NOMO-1 (cell line): ENCODE measurements at regions not wholly inside any gene's neighbourhood (a gene's known extent, or its start where the extent isn't known, plus 50 kb on each side); places are given as distances from the start of the nearest gene placed in this dataset.
"Not testable (repeated sequence)": the region's sequence is repeated elsewhere in the genome, so short reads cannot be mapped to it uniquely, and the experiment has no call there.

Source experiments
- DNase-seq, 2 experiments: peaks; one replicate each; lab custom pipeline; 2025; ENCODE audit not compliant: unreplicated experiment in 2 of 2; lab: John Stamatoyannopoulos, UW

DNA sequence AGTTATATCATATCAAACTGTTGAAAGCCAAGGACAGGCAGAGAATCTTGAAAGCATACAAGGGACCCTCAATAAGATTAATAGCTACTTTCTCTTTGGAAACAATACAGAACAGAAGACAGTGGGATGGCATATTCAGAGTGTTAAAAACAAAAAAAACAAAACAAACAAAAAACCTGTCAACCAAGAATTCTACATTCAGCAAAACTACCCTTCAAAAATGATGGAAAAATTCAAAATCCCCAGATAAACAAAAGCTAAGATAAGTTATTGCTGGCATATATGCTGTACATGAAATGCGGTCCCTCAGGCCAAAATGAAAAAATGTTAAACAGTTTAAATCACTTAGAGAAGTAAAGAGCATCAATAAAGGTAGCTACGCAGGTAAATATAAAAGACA is 425.1 kb downstream of the ACTL7B start:
- no peak for DNase-seq

DNA sequence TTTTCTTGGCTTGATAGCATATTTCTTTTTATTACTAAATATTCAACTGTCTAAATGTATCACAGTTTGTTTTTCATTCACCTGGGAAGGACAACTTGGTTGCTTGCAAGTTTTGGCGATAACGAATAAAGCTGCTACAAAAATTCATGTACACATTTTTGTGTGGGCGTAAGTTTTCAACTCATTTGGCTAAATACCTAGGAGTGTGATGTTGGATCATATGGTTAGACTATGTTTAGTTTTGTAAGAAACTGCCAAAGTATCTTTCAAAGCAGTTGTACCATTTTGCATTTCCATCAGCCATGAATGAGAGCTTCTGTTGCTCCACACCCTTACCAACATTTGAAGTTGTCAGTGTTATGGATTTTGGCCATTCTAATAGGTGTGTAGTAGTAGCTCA is 428.0 kb downstream of the ACTL7B start:
- DNase-seq = no peak

DNA sequence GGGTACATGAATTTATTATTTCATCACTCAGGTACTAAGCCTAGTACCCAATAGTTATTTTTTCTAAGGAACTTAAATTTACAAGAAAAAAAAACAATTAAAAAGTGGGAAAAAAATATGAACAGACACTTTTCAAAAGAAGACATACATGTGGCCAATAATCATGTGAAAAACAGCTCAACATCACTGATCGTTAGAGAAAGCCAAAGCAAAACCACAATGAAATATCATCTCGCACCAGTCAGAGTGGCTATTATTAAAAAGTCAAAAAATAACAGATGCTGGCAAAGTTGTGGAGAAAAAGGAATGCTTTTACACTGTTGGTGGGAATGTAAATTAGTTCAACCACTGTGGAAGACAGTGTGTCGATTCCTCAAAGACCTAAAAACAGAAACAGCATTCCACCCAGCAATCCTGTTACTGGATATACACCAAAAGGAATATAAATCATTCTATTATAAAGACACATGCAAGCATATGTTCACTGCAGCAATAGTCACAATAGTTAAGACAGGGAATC is 429.3 kb downstream of the ACTL7B start:
- not testable (repeated sequence) for DNase-seq

DNA sequence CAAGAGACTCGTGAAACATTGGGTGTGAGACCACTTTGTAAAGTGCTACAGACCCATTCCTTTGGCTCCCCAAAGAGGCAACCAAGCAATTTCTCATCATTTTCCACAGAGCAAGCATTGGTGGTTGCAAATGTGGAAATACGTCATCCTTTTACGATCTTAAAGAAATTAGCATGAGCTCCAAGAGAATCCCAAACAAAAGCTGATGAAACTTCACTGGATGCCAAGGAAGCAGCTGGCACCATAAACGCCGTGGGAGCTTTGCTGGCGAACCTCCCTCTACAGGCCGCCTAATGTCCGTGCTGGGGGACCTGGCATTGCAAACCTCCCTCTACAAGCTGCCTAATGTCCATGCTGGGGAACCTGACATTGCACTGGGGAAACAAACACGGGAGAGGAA is 432.4 kb downstream of the ACTL7B start:
- DNase-seq = no peak

DNA sequence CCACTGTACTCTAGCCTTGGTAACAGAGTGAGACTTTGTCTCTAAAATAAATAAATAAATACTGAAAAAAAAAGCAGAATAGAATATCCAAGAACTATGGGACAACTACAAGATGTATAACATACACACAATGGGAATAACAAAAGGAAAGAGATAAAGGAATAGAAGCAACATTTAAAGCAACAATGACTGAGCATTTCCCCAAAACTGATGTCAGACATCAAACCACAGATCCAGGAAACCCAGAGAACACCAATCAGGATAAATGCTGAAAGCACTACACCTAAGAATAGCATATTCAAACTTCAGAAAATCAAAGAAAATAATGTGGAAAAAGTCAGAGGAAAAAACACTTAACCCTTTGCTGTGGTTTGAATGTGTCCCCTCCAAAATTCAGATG is 436.4 kb downstream of the ACTL7B start:
- DNase-seq = no peak

DNA sequence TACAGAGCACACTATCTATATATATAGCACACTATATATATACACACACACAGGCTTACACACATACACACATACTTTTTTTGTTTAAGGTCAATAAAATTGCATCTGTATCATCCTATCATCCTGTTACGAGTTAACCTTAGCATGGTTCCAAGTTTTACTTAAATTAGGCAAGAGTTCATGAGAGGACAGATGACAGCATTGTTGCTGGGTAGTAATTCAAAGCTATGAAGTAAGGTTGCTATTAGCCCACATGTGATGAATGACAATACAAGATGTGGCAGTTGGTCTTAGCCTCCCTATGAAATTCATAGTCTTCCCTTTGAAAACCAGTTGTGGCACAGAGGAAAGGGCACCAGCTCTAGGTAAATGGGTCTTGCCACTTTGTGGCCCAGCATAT is 438.1 kb downstream of the ACTL7B start:
- no peak for DNase-seq

DNA sequence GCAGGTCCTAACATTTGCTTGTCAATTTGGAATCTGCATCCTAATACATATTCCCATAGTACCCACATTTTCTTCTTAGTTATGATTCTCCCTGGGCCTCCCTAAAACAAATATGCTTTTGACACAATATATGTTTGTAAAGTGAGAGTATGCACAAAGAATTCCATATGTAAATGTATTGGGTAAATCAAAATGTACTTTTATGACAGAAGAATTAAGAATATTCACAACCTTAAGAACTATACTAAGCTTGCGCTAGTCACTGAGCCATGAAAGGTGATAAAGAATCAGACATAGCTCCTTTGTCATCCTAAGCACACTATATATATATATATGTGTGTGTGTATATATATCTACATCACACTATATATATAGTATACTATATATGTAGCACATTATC is 438.5 kb downstream of the ACTL7B start:
- no peak for DNase-seq

DNA sequence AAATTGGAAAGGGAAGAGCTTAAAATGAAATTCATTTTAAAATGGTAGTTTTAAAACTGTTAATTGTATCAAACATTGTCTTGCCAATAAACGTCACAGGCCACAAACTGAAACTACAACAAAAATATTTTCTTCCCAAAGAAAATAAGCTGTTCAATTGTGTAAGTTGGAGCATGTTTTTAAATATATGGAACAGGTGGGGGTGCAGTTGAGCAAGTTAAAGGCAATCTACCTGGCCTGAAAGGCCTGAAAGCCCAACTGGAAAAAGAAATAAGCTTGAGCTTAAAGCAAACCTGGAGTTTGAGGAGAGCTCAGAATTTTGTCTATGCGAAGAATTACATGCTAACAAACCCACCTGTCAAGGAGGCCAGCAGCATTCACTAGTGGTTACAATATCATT is 439.5 kb downstream of the ACTL7B start:
- DNase-seq = no peak

DNA sequence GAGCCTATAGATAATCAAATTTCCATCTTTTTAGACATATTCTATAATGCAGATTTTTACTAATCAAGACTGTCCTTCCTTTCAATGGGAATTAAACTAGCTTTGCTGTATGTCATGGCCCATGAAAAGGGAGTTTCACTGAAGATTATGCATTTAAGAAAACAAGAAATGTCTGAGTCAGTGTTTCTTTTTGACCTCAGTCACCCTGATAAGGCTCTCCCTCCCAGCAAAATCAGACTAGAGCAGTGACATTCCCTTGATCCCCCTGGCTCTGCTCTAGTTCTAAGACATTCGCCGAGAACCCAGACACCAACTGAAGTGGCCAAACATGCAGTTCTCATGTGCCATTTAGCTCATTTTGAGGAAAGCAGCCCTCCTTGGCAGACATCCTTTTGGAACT is 442.0 kb downstream of the ACTL7B start:
- no peak for DNase-seq

DNA sequence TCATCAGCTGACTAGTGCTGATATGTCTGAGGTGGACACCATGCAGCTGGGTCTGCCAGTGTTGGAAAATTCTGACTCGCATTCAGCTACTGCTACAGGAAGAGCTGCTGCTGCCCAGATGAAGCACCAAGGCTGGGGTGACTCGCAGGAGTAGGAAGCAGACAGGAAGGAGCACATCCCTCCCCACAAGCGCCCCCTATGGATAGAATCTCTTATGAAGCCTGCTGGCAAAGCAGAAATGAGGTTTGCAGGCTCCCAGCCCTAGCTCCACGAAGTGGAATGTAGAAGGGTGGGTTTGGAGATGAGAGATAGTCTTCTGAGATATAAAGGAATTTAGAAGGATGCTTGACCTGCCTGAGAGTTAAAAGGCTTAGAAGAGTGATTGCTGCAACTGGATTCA is 443.0 kb downstream of the ACTL7B start:
- DNase-seq = no peak

DNA sequence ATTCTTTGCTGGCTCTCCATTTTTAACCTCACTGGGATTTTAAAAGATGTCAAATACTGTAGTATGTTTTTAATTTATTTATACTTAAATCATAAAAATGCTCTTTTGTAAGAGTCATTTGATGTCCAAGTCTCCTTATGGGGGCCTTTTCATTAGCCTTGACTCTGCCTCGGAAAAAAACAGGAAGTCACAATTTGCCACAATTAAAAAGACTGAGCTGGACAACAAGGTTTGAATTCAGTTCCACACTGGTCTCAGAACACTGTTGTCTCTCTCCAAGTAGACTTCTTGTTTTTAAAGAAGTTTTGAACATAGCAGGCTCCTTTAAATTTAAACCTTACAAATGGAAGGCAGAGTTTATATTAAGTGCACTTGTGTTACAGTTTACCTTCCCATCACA is 444.2 kb downstream of the ACTL7B start:
- DNase-seq = peak in 1 of 2 experiments; percentile 58

DNA sequence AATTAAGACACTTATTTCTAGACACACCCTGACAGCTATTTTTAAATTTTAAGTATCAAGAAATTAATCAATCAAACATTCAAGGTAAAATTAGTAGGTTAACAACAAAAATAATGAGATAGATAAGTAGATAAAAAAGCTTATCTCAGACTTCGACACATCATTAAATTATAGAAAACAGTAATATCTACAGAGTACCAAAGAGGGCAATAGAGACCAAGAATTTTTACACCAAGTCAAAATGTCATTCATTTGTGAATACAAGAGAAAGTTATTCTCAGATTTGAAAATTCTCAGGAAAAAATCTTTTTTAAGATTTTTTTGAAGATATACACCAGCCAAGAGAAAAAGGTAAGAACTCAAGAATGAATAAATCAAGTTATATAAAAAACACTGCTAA is 445.6 kb downstream of the ACTL7B start:
- DNase-seq = no peak

DNA sequence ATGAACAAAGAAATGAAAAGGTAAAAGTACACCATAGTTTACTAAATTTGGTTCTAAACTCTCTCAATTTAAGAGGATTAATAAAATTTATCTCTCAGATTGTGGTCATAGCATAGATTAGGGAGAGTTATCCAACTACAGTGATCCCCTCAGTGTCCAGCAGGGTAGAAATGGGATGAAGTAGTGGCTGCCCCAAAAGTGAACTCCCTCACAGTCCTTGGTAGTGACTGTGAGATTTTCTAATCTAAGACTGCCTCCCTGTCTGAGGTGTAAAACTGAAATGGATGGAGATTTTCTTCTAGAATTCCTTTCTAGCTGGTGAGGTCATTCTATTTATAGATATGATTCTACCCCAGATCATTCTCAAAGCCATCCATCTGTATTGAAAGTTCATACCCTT is 455.5 kb downstream of the ACTL7B start:
- DNase-seq = no peak

DNA sequence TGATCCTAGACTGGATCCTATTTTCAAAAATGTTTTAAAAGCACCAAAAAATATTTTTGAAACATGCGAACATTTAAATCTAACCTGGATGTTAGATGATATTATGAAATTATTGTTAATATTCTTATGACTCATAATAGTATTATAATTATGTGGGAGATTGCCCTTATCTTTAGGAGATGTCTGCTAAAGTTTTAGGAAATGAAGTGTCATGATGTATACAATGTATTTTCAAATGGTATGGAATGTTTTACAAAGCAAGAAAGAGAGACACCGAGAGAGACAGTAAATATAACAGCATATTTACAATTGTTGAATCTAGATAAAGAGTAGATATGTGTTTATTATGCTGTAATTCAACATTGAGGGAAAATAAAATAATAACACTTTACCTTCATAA is 455.9 kb downstream of the ACTL7B start:
- no peak for DNase-seq

DNA sequence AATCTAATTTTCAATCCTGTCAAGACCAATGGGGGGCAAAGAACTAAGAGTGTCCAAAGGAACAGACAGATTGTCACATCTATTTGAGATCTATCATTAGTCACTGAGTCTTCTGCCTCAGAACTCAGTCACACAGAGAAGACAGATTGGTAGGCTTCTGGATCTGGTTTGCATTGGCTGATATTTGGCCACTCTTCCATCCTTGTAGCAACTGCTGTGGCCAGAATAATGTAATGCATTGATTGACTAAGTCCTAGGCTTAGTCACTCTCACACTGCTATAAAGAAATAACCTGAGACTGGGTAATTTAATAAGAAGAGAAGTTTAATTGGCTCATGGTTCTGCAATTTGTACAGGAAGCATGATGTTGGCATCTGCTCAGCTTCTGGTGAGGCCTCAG is 458.5 kb downstream of the ACTL7B start:
- no peak for DNase-seq

DNA sequence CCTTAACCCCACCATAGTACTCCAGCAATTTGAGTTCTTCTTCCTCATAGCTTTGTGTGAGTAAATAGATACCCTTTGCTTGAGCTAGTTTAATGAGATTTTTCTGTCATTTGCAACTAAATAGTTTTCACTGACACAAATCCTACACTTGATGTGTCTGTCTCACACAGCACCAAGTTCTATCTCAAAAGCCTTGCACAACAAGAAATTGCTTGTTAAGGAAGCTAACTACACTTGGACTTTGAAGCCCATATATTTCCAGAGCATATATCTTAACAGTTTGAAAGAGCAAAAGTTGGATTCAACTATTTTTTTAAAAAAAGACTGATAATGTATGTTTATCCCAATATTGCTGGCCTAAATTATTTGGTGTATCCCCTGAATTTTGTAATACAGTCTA is 459.2 kb downstream of the ACTL7B start:
- no peak for DNase-seq

DNA sequence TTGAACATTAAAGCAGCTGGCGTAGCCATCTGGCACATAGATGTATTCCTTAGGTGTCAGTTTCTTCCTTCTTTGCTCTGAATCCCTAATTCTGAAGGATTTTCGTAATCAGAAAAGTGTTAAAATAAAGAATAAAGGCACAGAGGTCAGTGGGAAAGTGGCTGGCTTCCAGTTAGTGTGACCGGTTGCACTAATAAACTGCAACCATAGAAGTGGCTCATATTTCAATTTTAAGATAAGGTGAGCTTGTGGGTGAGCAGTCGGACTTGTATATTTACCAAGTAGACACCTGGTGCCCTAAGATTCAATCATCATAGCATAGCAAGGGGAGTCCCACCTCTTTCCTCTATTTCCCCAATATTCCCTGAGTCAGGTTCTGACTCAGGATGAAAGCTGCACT is 459.6 kb downstream of the ACTL7B start:
- DNase-seq = no peak

DNA sequence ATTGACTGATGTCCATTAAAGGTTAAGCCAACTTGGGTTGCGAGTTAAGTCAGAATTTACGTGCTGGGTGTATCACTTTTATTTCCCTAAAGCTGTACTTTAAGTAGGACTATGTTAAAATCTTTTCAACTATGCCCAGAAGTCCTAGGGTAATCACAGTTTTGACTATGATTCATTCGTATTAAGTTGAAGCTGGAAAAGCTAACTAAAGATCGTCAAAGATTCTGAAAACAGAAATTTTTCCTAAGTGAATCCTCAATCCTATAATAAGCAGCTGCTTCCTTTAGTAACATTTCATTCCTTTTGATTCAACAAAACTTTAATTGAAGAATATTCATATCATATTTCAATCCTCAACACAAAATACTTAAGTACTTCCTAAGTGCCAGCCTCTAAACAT is 460.4 kb downstream of the ACTL7B start:
- no peak for DNase-seq

DNA sequence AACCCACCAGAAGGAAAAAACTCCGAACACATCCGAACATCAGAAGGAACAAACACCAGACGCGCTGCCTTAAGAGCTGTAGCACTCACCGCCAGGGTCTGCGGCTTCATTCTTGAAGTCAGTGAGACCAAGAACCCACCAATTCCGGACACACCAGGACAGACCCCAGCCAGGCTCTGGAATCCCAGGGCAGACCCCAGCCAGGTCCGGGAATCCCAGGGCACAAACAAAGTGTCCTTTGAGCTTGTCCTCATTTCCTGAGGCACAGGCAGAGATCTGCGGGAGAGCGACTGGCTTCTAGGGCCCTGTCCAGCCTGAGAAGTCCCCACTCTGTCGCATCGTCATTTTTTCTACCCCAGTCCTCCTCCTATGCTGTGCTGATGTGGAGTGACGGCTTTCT is 461.1 kb downstream of the ACTL7B start:
- DNase-seq = no peak

DNA sequence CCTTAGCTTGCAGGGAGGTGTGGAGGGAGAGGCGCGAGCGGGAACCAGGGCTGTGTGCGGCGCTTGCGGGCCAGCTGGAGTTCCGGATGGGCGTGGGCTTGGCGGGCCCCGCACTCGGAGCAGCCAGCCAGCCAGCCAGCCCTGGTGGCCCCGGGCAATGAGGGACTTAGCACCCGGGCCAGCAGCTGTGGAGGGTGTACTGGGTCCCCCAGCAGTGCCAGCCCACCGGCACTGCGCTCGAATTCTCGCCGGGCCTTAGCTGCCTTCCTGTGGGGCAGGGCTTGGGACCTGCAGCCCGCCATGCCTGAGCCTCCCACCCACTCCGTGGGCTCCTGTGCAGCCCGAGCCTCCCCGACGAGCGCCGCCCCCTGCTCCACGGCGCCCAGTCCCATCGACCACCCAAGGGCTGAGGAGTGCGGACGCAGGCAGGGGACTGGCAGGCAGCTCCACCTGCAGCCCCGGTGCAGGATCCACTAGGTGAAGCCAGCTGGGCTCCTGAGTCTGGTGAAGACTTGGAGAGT is 462.2 kb downstream of the ACTL7B start:
- DNase-seq = not testable (repeated sequence)

DNA sequence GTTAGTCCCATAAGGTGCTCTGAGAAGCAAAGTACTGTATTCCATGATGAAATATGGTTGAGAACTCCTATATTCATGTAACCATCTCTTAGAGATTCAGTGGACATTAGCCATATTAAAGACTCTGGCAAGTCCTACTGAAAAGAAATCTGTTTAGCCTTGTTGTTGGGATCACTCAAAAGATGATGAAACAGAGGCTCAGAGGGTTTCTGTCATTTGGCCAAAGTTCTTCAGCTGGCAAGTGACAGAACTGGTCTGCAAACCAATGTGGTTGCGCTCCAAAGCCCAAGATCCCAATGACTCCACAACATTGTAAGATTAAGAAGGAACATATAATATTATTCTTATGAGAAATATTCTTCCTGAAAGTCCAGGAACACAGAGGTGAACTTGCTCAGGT is 462.9 kb downstream of the ACTL7B start:
- no peak for DNase-seq

DNA sequence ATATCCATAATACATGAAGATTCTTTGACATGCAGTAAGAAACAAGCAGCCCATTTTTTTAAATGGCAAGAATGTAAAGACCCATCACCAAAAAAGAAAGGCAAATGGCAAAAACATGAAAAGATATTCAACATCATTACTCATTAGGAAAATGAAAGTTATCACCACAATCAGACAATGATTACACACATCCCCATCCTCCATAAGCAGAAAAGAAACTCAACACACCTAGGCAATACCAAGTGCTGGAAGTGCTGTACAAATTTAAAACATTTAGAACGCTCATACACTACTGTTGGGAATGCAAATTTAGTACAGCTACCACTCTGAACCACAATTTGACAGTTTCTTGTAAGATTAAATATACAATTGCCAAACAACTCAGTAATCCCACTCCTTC is 466.7 kb downstream of the ACTL7B start:
- no peak for DNase-seq

DNA sequence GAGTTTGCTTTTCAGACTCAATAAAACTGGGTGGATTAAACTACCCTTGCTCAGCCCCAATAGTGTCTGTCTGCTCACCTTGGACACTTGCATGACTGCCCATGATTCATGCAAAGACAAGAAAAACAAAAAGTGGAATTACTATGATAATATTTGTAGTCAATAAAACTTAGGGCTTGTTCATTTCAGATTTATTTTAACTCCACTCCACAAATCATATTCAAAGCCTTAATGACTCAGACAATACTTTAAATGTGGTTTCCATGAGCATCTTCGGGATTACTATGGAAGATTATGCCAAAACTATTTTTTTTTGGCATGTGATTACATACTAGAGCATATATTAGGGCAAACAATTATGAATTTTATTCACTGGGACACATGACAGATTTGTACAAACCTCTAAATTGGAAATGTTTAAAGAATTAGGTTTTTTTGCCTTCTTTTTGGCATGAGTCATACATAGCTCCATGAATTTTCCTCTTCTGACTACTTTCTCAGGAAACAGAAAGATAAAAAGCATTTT is 468.9 kb downstream of the ACTL7B start:
- no peak for DNase-seq
